ENCODE measurements at regions not wholly inside any gene's neighbourhood (a gene's known extent, or its start where the extent isn't known, plus 50 kb on each side); places are given as distances from the start of the nearest gene placed in this dataset.

- no peak overlapping the region for H3K9ac ChIP-seq (ENCODE audit: insufficient read length, low read depth)
- no peak overlapping the region for H3K4me3 ChIP-seq (ENCODE audit: insufficient read length, low read depth)
- H3K36me3 ChIP-seq (ENCODE audit: insufficient read depth, insufficient read length, low read length), result no peaks in the 10 kb centered on the region
- no peak for DNase-seq (ENCODE audit: low read depth, low spot score)
- peaks cover 27% of the 10 kb centered on the region for H3K9me3 ChIP-seq (ENCODE audit: insufficient read depth, low read length)
- no peaks in the 10 kb centered on the region for H3K27me3 ChIP-seq (ENCODE audit: insufficient read depth, insufficient read length)
- H3K4me1 ChIP-seq (ENCODE audit: insufficient read depth, insufficient read length), result peaks cover 10% of the 10 kb centered on the region
- TF ChIP-seq YY1 (IDR thresholded peaks at IDR 0.05; ENCODE audit: insufficient read depth, insufficient read length) (no peak), ZNF274 (IDR thresholded peaks at IDR 0.05; ENCODE audit: low read depth, low read length) (no peak), SUZ12 (IDR thresholded peaks at IDR 0.05; ENCODE audit: extremely low read depth, insufficient read depth, insufficient read length) (no peak)
These were observed 76.6 kb upstream of the F3 start for GRCh38 chr1:94617957-94618739.

DNA sequence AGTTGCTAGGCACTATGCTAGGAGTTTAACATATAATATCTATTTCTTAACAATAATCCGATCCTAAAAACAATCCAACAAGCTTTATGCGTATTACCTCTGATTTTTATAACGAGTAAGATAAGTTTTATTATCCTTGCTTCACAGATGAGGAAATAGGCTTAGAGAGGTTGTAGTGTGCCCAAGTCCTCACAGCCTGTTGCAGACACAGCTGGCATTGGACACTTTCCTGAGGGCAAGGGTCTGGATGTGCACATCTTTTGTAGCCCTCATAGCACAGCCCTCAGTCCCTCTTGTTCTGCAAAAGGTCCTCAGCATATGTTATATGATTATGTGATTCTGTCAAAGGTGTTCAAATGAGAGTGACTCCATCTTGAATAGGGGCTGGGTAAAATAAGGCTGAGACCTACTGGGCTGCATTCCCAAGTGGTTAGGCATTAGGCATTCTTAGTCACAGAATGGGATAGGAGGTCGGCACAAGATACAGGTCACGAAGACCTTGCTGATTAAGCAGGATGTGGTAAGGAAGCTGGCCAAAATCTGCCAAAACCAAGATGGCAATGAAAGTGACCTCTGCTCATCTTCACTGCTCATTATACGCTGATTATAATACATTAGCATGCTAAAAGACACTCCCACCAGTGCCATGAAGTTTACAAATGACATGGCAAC, 75.7 kb upstream of the F3 start:
- Histone ChIP-seq H3K4me1 (ENCODE audit: insufficient read depth, insufficient read length) (peaks cover 5% of the 10 kb centered on the region), H3K9ac (ENCODE audit: insufficient read length, low read depth) (no peak overlapping the region), H3K4me3 (ENCODE audit: insufficient read length, low read depth) (no peak overlapping the region), H3K9me3 (ENCODE audit: insufficient read depth, low read length) (peaks cover 27% of the 10 kb centered on the region), H3K36me3 (ENCODE audit: insufficient read depth, insufficient read length, low read length) (no peaks in the 10 kb centered on the region), H3K27me3 (ENCODE audit: insufficient read depth, insufficient read length) (no peaks in the 10 kb centered on the region)
- TF ChIP-seq YY1 (IDR thresholded peaks at IDR 0.05; ENCODE audit: insufficient read depth, insufficient read length) (no peak), ZNF274 (IDR thresholded peaks at IDR 0.05; ENCODE audit: low read depth, low read length) (no peak)
- DNase-seq (ENCODE audit: low read depth, low spot score), result no peak

- H3K36me3 ChIP-seq (ENCODE audit: insufficient read depth, insufficient read length, low read length), result no peaks in the 10 kb centered on the region
- no peak for DNase-seq (ENCODE audit: low read depth, low spot score)
- no peak overlapping the region for H3K9ac ChIP-seq (ENCODE audit: insufficient read length, low read depth)
- H3K9me3 ChIP-seq (ENCODE audit: insufficient read depth, low read length), result peaks cover 27% of the 10 kb centered on the region
- no peak overlapping the region for H3K4me3 ChIP-seq (ENCODE audit: insufficient read length, low read depth)
- no peaks in the 10 kb centered on the region for H3K27me3 ChIP-seq (ENCODE audit: insufficient read depth, insufficient read length)
- peaks cover 5% of the 10 kb centered on the region for H3K4me1 ChIP-seq (ENCODE audit: insufficient read depth, insufficient read length)
- TF ChIP-seq SUZ12 (IDR thresholded peaks at IDR 0.05; ENCODE audit: extremely low read depth, insufficient read depth, insufficient read length), result no peak
- no peak for TF ChIP-seq YY1 (IDR thresholded peaks at IDR 0.05; ENCODE audit: insufficient read depth, insufficient read length)
- no peak for TF ChIP-seq ZNF274 (IDR thresholded peaks at IDR 0.05; ENCODE audit: low read depth, low read length)
These were observed 74.9 kb upstream of the F3 start for GRCh38 chr1:94616506-94616905.

GRCh38 chr1:94614996-94615395, 73.4 kb upstream of the F3 start:
- Histone ChIP-seq H3K9ac (ENCODE audit: insufficient read length, low read depth) (no peak overlapping the region), H3K4me3 (ENCODE audit: insufficient read length, low read depth) (no peak overlapping the region), H3K36me3 (ENCODE audit: insufficient read depth, insufficient read length, low read length) (no peaks in the 10 kb centered on the region), H3K4me1 (ENCODE audit: insufficient read depth, insufficient read length) (no peaks in the 10 kb centered on the region), H3K9me3 (ENCODE audit: insufficient read depth, low read length) (peaks cover 24% of the 10 kb centered on the region), H3K27me3 (ENCODE audit: insufficient read depth, insufficient read length) (no peaks in the 10 kb centered on the region)
- no peak for DNase-seq (ENCODE audit: low read depth, low spot score)
- TF ChIP-seq ZNF274 (IDR thresholded peaks at IDR 0.05; ENCODE audit: low read depth, low read length) (no peak), YY1 (IDR thresholded peaks at IDR 0.05; ENCODE audit: insufficient read depth, insufficient read length) (no peak), SUZ12 (IDR thresholded peaks at IDR 0.05; ENCODE audit: extremely low read depth, insufficient read depth, insufficient read length) (no peak)

DNA sequence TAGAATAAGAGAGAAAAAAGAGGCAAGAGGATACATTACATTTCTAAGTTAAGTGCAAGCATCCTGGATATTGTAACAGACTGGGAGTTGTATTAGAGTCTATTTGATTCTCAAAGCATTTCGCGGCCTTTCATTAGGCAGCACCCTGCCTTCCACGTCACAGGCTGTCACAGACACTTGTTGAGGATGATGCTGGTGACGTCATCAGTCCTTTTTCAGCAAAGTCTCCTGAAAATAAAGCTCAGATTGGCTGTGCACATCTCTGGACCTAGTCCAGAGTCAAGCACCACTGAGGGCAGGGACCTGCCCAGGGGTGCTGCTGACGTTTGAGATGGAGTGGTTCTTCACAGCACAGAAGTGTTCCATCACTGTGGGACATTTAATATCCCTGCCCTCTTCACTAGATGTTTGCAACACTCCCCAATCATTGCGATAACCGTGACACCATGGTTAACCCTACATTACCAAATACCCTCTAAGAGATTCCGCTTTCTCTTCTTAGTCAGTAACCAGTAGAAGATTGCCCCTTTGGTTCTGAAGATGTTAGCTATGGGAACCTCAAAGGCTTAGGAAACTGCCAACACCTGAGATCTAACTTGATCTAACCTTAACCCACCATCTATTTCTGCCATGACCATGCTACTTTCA, 72.7 kb upstream of the F3 start:
- Histone ChIP-seq H3K9me3 (ENCODE audit: insufficient read depth, low read length) (peaks cover 18% of the 10 kb centered on the region), H3K4me3 (ENCODE audit: insufficient read length, low read depth) (no peak overlapping the region), H3K4me1 (ENCODE audit: insufficient read depth, insufficient read length) (no peaks in the 10 kb centered on the region), H3K9ac (ENCODE audit: insufficient read length, low read depth) (no peak overlapping the region), H3K27me3 (ENCODE audit: insufficient read depth, insufficient read length) (no peaks in the 10 kb centered on the region), H3K36me3 (ENCODE audit: insufficient read depth, insufficient read length, low read length) (no peaks in the 10 kb centered on the region)
- no peak for DNase-seq (ENCODE audit: low read depth, low spot score)
- no peak for TF ChIP-seq SUZ12 (IDR thresholded peaks at IDR 0.05; ENCODE audit: extremely low read depth, insufficient read depth, insufficient read length)

DNA sequence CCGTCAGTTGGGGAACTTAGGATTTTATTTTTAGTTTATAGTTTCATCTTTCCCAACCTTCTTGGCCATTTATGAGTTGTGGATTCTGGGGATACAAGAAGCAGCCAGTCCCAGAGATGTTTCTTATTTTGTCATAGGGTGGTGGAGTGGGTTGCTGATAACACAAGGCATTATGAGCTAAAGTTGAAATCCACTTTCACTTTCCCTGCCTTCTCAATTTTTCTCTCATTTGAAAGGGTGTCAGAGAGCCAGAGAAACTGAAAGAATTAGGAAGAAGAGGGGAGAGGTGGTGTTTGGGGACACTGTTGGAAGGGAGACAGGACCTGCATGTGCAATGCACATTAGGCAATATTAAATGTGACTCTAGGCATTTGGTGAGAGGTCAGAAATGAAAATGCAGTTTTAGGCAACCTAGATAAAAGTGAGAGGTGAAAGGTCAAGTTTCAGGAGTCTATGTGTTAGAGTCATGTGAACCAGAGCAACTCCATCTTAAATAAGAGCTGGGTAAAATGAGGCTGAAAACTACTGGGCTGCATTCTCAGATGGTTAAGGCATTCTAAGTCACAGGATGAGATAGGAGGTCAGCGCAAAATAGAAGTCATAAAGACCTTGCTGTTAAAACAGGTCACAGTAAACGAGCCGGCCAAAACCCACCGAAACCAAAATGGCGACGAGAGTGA, 71.1 kb upstream of the F3 start:
- peaks cover 8% of the 10 kb centered on the region; the same call in 1 of the 2 replicates for H3K9me3 ChIP-seq (ENCODE audit: insufficient read depth, low read length)
- TF ChIP-seq SUZ12 (IDR thresholded peaks at IDR 0.05; ENCODE audit: extremely low read depth, insufficient read depth, insufficient read length) (no peak), ZNF274 (IDR thresholded peaks at IDR 0.05; ENCODE audit: low read depth, low read length) (no peak), YY1 (IDR thresholded peaks at IDR 0.05; ENCODE audit: insufficient read depth, insufficient read length) (no peak)
- H3K36me3 ChIP-seq (ENCODE audit: insufficient read depth, insufficient read length, low read length), result no peaks in the 10 kb centered on the region
- peaks cover 5% of the 10 kb centered on the region for H3K4me1 ChIP-seq (ENCODE audit: insufficient read depth, insufficient read length)
- H3K4me3 ChIP-seq (ENCODE audit: insufficient read length, low read depth), result no peak overlapping the region
- no peak for DNase-seq (ENCODE audit: low read depth, low spot score)
- no peaks in the 10 kb centered on the region for H3K27me3 ChIP-seq (ENCODE audit: insufficient read depth, insufficient read length)
- H3K9ac ChIP-seq (ENCODE audit: insufficient read length, low read depth), result no peak overlapping the region
